Adrenal gland (tissue), 5 donors: ENCODE measurements at regions not wholly inside any gene's neighbourhood (a gene's known extent, or its start where the extent isn't known, plus 50 kb on each side); places are given as distances from the start of the nearest gene placed in this dataset.

Source experiments
- CTCF ChIP-seq, 6 experiments: fragments of 450-650 bp in 4 of 6; fragments of 200-600 bp in 2 of 6; sonication (generic) in 1 of 6; IDR thresholded peaks; 1 replicate in 5 of 6; 2 replicates in 1 of 6; pipeline versions ENCODE4 v1.5.1 to v1.8.0; 2016 to 2021; ENCODE audit warnings: antibody characterized with exemption in 6 of 6, mild to moderate bottlenecking in 2 of 6, moderate library complexity in 1 of 6
- POLR2A ChIP-seq, 2 donors: fragments of 450-650 bp; IDR thresholded peaks; one replicate each; pipeline ENCODE4 v1.6.1; 2017; ENCODE audit warnings: antibody characterized with exemption in 2 of 2, mild to moderate bottlenecking in 2 of 2, moderate library complexity in 1 of 2
- donor health status: DM: no; HTN: no; CAD: no.

- TF ChIP-seq CTCF (IDR thresholded peaks at IDR 0.05) (no peak), POLR2A (IDR thresholded peaks at IDR 0.05) (no peak)
These were observed 739.0 kb upstream of the TBX3 start for GRCh38 chr12:115422845-115423545.
